ENCODE measurements at regions not wholly inside any gene's neighbourhood (a gene's known extent, or its start where the extent isn't known, plus 50 kb on each side); places are given as distances from the start of the nearest gene placed in this dataset.

- no peaks in the 10 kb centered on the region; the same call in 1 of the 2 replicates for H3K23me2 ChIP-seq (ENCODE audit: low read depth, low read length)
- no peak overlapping the region for H2BK120ac ChIP-seq (replicated peaks; ENCODE audit: low read depth, low read length)
- no peak overlapping the region for H3K18ac ChIP-seq (ENCODE audit: extremely low read depth, low read length)
- no peak overlapping the region for H2BK15ac ChIP-seq (ENCODE audit: low read length)
- no peak overlapping the region for H2AK5ac ChIP-seq (ENCODE audit: low read depth, low read length)
- no peaks in the 10 kb centered on the region for H3K4me1 ChIP-seq (replicated peaks in 1 of 4; ENCODE audit: control insufficient read depth in 3 of 4, insufficient read depth in 4 of 4, low read length in 3 of 4)
- no peak overlapping the region for H4K91ac ChIP-seq (replicated peaks; ENCODE audit: insufficient read length, low read length)
- H3K4me2 ChIP-seq (ENCODE audit: insufficient read depth in 1 of 2, low read depth in 2 of 2, low read length in 2 of 2), result no peak overlapping the region
- no peaks in the 10 kb centered on the region for H4K20me1 ChIP-seq (replicated peaks in 1 of 2; ENCODE audit: control insufficient read depth in 1 of 2, insufficient read depth in 2 of 2, low read length in 2 of 2)
- no peaks in the 10 kb centered on the region for H3K79me1 ChIP-seq (ENCODE audit: low read depth, low read length)
- H3K9me3 ChIP-seq (ENCODE audit: insufficient read depth in 2 of 2, low read depth in 1 of 2, low read length in 1 of 2), result no peaks in the 10 kb centered on the region
- H3K14ac ChIP-seq (ENCODE audit: insufficient read length), result no peak overlapping the region
- H3K27me3 ChIP-seq (replicated peaks in 1 of 4; ENCODE audit: control insufficient read depth in 3 of 4, extremely low read depth in 1 of 4, insufficient read depth in 3 of 4, low read length in 3 of 4), result no peaks in the 10 kb centered on the region
- no peak overlapping the region for H2AFZ ChIP-seq (ENCODE audit: low read length)
- DNase-seq (ENCODE audit: low read depth in 1 of 2, low spot score in 2 of 2), result no peak
- H3K4me3 ChIP-seq (ENCODE audit: extremely low read depth in 1 of 4, insufficient read depth in 2 of 4, low read depth in 3 of 4, low read length in 4 of 4), result no peak overlapping the region
- H3K9ac ChIP-seq (replicated peaks in 1 of 4; ENCODE audit: extremely low read depth in 1 of 4, low read depth in 3 of 4, low read length in 3 of 4), result no peak overlapping the region
- H2BK5ac ChIP-seq (ENCODE audit: low read depth, low read length), result no peak overlapping the region
- H3K36me3 ChIP-seq (ENCODE audit: control insufficient read depth in 2 of 4, insufficient read depth in 4 of 4, low read length in 3 of 4), result no peaks in the 10 kb centered on the region
- POLR2A ChIA-PET (ENCODE audit: partially characterized antibody), result no interaction called here
- H4K8ac ChIP-seq (ENCODE audit: extremely low read depth, insufficient read depth, low read length), result no peak overlapping the region
- CTCF ChIA-PET (ENCODE audit: partially characterized antibody), result no interaction called here
- H3K56ac ChIP-seq (replicated peaks; ENCODE audit: insufficient read length, low read depth, low read length), result no peak overlapping the region
- no peak overlapping the region for H3K4ac ChIP-seq (replicated peaks; ENCODE audit: insufficient read length, low read depth, low read length)
- no peak overlapping the region for H3K27ac ChIP-seq (ENCODE audit: low read depth, low read length)
- no peak overlapping the region for H3K23ac ChIP-seq (ENCODE audit: insufficient read length)
- no peak overlapping the region for H4K5ac ChIP-seq (ENCODE audit: insufficient read length, low read depth, low read length)
- no peak overlapping the region for H2BK12ac ChIP-seq (ENCODE audit: low read depth, low read length)
- TF ChIP-seq FOSL1 (IDR thresholded peaks at IDR 0.05; ENCODE audit: insufficient read depth, low read depth, low read length), result no peak
- no peak for TF ChIP-seq KDM1A (IDR thresholded peaks at IDR 0.05; ENCODE audit: borderline replicate concordance, low read length)
- no peak for TF ChIP-seq BACH1 (IDR thresholded peaks at IDR 0.05; ENCODE audit: low read length)
- H3K79me2 ChIP-seq (ENCODE audit: control insufficient read depth in 1 of 2, insufficient read depth in 2 of 2, low read length in 2 of 2), result no peaks in the 10 kb centered on the region
- no peak for FAIRE-seq
- H2BK20ac ChIP-seq (ENCODE audit: low read length), result no peak overlapping the region
Observed at GRCh38 chr3:187551416-187551815, 118.8 kb downstream of the SST start.

Measured in H1 (cell line).